Uterus (tissue), 2 donors: ENCODE measurements at regions not wholly inside any gene's neighbourhood (a gene's known extent, or its start where the extent isn't known, plus 50 kb on each side); places are given as distances from the start of the nearest gene placed in this dataset.

Experiments used
- POLR2A ChIP-seq, 2 donors: fragments of 450-650 bp; IDR thresholded peaks; one replicate each; pipeline ENCODE4 v1.6.1; 2016; ENCODE audit warnings: antibody characterized with exemption in 2 of 2, mild to moderate bottlenecking in 1 of 2, moderate library complexity in 1 of 2
- TF ChIP-seq, protein P1 (sequence below), 4 experiments: fragments of 200-600 bp in 2 of 4; fragments of 450-650 bp in 2 of 4; sonication (generic) in 2 of 4; IDR thresholded peaks; one replicate each; pipeline ENCODE4 v1.5.1; 2016 to 2019; ENCODE audit warnings: antibody characterized with exemption in 4 of 4, mild to moderate bottlenecking in 2 of 4, moderate library complexity in 1 of 4

GRCh38 chr4:83851261-83852084, 315.6 kb downstream of the GPAT3 start:
- TF ChIP-seq, protein P1, sequence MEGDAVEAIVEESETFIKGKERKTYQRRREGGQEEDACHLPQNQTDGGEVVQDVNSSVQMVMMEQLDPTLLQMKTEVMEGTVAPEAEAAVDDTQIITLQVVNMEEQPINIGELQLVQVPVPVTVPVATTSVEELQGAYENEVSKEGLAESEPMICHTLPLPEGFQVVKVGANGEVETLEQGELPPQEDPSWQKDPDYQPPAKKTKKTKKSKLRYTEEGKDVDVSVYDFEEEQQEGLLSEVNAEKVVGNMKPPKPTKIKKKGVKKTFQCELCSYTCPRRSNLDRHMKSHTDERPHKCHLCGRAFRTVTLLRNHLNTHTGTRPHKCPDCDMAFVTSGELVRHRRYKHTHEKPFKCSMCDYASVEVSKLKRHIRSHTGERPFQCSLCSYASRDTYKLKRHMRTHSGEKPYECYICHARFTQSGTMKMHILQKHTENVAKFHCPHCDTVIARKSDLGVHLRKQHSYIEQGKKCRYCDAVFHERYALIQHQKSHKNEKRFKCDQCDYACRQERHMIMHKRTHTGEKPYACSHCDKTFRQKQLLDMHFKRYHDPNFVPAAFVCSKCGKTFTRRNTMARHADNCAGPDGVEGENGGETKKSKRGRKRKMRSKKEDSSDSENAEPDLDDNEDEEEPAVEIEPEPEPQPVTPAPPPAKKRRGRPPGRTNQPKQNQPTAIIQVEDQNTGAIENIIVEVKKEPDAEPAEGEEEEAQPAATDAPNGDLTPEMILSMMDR (IDR thresholded peaks at IDR 0.05), result no peak
- TF ChIP-seq POLR2A (IDR thresholded peaks at IDR 0.05), result no peak
